ENCODE measurements at regions not wholly inside any gene's neighbourhood (a gene's known extent, or its start where the extent isn't known, plus 50 kb on each side); places are given as distances from the start of the nearest gene placed in this dataset.
"Not testable (repeated sequence)": the region's sequence is repeated elsewhere in the genome, so short reads cannot be mapped to it uniquely, and the experiment has no call there.

DNA sequence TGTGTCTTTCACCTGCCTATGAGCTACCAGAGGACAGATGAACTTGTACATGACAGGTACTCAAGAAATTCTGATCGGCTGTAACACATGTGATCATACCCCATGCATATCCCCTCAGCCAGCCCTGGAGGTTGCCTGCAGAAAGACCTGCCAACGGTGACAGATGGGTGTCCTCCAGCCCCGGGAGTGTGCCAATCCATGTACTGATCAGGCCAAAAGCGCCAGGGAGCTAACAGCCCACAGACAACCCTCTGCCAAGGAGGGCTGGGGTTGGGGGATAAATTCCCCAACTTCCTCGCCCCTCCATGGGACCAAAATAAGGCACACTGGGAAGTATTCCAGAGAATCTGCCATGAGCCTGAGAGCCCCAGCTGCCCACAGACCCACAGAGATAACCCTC is 189.4 kb downstream of the CCT6B start:
- DNase-seq, result no peak

DNA sequence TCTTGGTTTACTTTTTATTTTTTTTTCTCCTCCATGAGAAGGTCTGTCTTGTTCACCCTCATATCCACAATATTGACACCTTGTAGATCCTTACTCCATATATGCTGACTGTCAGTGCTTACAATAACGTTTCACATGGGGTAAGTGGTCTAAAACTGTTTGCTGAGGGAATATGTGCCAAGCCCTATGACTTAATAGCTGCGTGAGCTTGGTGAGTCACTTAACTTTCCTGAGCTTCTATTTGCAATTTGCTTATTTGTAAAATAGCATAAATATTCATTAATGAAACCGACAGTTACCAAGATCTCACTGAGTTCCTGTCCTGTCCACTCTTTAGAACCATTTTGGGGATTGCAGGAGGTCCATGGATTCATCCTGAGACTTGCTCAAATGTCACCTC is 190.7 kb downstream of the CCT6B start:
- no peak for DNase-seq

DNA sequence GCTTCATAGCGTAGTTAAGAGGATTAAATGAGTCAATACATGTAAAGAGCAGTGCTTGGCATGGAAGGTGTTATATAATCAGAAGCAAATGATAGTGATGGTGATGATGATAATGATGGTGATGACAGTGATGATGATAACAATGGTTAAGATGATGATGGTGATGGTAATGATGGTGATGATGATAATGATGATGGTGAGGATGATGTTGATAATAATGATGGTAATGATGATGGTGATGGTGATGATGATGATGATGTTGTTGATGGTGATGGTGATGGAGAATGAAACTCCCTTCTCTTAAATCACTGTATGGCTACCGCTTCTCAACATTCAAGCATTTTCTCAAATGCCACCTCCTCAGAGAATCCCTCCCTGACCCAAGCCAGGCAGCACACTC is 190.5 kb downstream of the TMEM132E start:
- no peak for DNase-seq

DNA sequence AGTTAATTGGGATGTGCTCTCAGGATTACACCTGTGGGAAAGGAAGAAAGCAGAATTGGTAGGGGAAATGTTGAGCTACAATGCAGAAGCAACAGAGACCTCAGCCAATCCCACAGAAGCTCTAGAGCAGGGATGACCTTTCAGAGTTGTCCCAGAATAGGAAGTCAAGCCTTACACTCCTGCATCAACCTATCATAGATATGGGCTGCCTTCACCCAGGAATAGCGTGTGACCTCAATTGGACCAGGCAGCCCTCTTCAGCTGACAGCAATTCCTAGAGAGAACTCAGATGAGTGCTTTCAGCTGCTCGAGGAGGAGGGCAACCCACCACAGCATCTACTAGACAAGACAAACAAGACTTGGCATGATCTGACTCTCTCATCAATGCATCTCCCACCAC is 189.7 kb downstream of the TMEM132E start:
- DNase-seq, result no peak

DNA sequence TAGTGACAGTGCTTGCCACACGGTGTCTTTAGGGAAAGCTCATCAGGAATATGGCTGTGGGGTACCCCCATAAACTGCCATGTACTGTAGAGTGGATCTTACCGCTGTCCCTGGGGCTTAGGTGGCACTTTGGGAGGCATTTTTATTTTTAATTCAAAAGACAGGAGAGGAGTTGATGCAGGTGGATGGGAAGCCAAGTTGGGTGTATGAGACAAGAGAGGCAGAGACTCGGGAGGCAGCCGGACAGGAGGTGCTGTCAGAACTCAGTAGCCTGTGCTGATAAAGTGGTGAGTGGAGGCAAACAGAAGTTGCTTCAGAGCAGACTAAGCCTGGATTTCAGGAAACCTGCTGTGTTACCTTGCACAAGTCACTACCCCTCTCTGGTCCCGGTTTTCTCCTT is 185.9 kb downstream of the TMEM132E start:
- no peak for DNase-seq

DNA sequence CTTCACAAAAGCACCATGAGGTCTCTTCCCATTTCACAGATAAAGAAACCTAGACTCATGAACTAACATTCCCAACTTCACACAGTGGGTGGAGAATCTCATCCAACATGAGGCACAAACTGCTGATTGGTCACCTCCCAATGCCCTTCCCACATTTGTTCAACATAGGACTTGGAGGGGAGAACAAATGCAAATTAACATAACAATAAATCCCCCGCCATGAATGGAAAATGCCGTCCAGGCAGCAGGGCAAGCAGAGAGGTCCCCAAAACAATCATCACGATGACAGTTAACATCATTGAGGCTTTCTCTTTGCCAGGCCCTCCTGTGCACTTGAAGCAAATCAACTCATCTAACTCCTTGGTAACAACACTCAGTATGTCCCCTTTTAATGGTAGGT is 185.3 kb downstream of the TMEM132E start:
- no peak for DNase-seq

DNA sequence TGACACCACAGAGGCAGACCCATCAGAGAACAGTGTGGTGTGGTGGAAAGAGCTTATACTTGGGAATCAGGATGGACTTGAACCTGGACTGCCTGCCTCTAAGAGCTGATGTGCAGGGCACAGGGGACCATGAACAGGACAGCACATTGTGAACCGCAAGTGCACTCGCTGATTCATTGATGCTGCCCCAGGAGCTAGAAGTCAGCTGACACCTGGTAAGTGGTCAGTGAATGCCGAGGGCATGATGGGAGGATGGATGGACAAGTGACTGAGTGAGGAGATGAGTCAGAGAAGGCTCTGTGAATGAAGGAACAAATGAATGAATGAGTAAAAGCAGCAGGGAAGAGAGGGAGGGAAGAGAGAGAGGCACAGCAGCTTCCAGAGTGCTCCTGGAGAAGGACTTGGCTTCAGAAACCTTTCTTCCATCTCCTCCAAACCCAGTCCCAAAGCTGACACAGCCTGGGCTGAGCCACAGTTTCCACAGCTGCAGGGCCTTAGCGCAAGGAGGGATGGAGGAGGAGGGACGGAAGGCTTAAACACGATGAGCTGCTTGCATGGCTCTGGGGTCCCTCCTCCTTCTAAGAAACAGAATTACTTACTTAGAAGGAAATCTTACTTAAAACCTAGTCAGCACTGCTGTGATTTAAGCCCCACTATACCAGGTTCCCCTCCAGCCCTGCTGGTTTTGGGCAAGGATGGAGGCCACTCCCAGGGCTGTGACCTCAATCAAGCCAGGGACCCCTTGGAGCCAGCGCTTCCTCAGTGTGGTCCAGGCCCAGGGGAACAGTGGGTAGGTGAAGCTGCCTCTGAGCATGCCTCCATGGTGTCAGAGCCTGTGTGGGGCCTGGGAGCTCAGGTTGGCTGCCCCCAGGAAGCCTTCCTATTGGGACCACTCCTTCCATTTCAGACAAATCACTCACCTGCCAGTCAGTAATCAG is 184.6 kb downstream of the TMEM132E start:
- DNase-seq, result no peak

DNA sequence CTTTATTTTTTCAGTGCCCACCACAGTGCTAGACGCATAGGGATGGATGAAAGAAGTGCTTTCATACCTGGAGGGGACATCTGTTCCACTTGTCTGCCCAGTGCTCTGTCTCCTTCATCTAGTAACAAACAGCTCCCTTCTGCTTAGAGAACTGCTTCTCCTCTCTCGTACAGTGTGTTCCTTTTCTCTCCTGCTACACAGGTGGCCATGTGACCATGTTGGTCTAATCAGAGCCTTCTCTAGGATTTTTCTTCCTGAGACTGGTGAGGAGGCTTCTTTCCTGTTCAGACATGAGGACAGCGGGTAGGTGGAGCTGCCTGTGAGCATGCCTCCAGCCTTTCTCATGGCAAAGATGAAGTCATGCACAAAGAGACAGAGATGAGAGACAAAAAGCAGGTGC is 182.7 kb downstream of the TMEM132E start:
- DNase-seq, result no peak

DNA sequence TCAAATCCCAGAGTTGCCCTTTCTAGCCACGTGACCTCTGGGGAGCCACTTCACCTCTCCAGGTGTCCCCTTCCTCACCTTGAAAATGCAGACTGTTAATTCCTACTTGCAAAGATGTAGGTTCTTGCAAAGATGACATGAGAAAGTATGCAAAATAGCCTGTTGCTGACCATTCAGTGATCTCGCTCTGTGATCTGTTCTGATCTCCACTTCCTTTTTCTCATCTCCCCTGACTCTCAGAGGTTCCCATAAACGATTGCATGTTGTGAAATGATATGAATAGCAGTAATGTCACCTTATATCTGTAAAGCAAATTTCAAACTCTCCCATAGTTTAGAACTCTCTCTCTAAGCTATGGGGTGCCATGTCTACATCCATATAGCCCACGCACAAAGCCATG is 182.3 kb downstream of the TMEM132E start:
- no peak for DNase-seq

DNA sequence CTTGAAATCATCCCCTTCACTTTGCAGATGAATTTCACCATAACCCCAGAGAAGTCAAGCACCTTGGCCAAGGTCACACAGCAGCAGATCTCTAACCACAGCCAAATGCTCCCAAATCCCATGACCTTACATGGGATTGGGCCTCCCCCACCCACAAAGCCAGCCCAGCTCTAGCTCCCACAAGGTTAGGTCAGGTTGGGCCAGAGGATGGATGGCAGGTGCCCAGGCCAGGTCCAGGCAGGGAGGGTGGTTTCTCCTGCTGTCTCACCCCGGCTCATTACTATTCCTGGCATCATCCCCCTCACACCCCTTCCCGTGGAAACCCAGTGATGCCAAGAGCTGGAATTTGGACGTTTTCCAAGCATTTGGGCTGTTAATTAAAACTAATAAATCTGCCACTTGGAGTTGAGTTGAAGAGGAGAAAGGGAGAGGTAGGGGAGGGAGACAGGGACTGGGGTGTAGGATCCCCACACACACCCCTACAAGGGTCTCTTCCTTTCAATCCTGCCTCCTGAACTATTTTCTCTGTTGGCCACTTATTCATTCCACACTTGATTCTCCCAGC is 181.6 kb downstream of the TMEM132E start:
- DNase-seq, result no peak

DNA sequence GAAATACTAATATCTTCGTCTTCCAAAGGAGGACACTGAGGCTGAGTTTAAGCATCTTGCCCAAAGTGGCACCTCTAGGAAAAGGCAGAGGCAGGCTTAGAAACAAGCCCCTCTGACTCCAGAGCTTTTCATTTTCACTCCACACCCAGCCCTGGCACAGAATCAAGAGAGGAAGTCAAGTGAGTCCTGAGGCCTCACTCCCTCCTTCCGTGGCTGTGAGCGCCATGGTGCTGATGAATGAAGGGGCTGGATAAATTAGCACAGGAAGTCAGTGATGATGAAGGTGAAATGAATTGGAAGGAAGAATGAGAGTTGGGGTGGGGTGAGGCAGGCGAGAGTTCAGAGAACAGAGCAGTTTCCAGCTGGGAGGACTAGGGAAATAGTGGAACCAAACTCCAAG is 179.3 kb downstream of the TMEM132E start:
- DNase-seq, result no peak

DNA sequence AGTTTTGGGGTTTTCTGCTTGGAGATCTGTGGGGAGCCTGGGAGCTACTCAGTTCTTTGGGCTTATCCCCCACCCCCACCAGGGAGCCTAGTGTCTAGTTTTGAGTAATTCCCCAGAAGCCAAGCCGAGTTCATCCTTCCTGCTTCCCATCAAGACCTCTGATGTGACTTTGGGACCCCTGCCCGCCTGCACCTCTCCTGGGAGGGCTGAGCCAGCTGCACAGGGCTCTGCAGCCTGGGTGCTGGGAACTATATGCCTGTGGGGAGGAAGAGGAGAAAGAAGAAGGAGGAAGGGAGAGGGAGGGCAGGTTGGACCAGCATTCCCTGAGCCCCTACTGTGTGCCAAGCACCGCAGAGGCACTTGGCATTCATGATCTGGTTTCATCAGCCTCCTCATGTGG is 178.9 kb downstream of the TMEM132E start:
- DNase-seq, result no peak

DNA sequence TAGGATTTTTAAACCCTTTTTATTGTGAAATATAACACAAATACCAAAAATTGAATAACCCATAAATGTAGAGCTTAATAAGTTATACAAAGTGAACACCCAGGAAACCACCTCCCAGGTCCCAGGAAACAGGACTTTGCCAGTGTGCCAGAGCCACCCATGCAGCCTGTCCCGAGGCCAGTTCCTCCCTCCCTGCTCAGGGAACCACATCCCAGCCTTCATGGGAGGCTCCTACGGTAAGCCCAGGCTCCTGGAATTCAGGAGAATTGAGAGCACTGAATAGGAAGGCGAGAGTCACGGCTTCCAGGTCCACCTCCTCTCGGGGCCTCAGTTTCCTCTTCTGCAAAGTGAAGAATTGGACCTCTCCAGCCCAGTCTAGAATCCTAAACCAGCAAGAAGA is 178.2 kb downstream of the TMEM132E start:
- DNase-seq, result no peak

DNA sequence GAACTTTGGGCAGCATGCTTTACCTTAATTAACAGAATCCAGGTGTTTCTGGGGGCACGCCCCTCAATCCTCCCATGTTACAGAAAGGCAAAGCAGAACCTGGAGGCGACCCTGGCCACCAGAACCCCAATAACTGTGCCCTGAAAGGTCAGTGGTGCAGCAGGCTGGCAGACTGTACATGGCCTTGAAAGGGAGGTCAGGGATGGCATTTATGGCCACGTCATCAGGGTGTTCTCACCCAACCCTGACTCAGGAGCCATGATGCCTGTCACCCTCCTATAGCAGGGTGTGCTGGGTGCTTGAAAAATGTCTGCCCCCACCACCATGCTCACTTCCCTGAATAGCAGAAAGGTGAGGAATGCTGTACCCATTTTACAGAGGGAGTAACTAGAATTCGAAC is 177.7 kb downstream of the TMEM132E start:
- DNase-seq, result no peak

DNA sequence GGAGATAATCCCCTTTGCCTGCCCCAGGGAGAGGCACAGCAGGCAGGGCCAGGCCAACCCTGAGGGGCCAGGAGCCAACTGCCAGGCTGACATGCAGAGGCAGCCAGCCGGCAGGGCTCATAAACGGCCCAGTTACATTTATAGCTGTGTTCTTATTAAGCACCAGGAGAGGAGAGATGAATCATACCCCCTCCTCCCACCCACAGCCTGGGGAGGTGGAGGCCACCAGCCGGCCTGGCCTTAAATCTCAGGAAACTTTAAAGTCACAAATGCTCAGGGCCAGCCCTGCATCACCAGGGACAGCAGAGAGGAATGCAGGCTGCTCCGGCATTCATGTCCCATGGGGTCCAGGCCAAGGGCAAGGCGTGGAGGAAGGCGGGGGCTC is 177.2 kb downstream of the TMEM132E start:
- no peak for DNase-seq

DNA sequence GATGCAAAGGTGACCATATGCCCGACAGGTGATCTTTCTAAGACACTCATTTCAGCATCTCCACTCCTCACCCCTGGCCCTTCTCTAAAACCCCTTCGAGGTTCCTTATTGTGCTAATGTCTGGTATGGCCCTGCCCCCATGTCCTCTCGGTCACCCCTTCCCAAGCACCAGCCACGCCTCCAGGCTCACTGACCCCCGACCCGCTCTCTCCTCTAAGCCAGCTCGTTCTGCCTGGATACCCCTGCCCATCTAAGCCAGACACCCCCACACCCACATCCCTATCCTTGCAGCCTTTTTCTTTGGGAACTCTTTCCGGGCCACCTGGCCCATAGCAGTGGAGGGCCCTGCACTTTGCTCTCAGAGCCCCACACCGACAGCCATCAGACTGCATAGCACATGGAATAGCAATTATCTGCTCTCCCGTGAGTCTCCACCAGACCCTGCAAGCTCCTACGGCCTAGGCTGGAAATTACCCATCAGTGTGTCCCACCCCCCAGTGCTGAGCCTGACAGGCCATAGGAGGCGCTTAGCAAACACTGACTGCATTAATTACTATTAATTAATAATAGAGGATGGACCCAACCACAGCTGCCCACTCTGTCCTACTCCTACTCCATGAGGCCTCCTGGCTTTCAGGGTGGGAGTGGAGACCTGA is 176.7 kb downstream of the TMEM132E start:
- DNase-seq, result no peak

DNA sequence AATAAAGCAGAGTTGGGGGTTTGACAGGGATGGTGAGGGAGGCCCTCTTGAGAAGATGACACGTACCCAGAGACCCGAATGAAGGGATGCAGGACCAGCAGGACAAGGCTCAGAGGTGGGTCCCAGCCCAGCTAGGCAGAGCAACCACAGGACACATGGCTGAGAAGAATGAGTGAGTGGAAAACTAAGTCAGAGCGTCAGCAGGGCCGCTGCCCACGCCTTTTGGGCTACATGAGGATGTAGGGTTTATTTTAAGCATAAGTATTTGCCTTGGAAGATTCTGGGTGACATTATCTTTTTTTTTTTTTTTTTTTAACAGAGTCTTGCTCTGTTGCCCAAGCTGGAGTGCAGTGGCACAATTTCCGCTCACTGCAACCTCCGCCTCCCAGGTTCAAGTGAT is 176.0 kb downstream of the TMEM132E start:
- DNase-seq, result no peak

DNA sequence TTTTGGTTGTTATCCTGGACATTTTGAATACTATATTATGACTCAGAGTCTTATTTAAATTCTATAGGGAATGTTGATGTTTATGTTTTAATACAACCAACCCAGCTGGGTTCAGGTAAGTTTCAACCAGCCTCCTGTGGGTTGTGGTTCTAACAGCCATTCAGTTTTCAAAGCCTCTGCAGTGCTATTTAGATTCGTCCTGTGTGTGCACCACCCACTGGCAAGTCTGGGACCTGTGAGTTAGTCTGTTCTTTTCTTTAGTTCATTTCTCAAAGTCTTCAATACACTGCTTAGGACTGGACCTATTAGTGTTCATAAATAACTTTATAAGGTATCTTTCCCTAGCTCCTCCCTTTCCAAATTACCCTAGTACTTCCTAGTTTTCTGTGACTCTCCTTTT is 170.6 kb downstream of the TMEM132E start:
- DNase-seq, result no peak

DNA sequence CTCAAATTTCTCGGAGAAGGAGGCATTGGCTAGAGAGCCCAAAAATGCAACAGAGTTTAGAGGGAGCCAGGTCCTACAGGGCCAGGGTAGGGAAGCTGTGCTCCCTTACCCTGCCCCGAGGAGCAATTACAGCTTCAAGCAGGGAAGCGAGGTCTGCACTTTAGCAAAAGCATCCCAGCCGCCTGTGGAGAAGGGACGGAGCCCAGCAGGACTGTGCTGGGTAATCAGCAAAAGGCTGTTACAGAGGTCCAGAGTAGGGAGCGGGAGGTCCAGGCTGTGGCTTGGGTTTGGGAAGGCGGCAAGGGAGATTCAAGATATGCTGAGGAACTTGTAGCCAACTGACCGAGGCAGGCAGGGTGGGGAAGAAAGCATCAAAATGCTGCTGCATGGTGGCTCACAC is 162.6 kb downstream of the TMEM132E start:
- DNase-seq, result no peak

DNA sequence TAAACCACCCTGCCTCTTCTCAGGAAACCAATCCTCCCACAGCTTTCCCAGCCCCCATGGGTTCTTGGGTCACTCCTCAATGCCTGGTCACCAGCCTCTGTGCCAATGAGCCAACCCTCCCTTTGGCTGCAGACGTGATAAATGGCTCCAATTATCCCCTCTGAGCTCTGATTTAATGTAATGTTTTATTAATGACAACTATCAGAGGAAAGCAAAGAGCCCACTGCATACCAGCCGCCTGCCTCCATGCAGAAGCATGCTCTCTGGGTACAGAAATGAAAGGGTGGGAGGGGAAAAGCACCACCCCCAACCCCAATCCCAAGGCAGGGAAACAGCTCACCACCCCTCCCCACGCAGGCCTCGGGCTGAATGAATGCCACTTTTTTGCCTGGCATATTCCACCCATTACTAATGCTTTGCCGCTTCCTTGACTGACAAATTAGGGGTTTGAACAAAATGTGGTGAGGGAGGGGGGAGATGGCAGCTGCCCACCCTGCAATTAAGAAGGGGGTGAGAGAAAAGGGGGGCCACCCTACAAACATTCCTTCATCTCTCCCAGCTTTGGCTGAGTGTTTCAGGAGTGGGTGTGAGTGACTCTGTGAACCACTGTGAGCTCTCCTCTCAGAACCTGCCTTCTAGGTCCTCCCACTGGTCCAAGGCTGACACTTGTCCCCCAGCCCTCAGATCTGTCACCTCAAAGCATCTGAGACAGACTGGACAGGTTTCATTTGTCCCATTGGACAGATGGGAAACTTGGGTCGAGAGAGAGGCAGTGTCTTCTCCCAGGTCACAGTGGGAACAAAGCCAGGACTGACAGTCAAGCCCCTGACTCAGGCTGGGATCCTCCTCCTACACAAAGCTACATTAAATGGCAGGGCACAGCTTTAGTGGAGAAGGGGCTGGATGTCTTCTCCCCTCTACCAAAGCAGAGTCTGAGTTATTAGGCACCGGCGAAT is 161.5 kb downstream of the TMEM132E start:
- DNase-seq, result no peak

DNA sequence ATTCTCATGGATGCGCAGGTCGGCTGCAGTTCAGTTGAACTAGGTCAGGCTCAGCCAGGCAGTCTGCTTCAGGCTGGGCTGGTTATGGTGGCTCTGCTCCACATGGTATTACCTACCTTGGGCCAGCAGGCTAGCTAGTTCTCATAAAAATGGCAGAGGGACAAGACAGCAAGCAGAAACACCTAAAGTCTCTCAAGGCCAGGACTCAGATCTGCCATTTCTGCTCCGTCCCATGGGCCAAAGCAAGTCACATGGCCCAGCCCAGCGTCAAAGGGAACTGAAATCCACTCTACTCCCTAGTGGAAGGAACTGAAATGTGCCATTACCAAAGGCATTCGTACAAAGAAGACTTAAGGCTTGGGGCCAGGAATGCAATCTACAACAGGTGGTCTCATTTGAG is 160.0 kb downstream of the TMEM132E start:
- no peak for DNase-seq

DNA sequence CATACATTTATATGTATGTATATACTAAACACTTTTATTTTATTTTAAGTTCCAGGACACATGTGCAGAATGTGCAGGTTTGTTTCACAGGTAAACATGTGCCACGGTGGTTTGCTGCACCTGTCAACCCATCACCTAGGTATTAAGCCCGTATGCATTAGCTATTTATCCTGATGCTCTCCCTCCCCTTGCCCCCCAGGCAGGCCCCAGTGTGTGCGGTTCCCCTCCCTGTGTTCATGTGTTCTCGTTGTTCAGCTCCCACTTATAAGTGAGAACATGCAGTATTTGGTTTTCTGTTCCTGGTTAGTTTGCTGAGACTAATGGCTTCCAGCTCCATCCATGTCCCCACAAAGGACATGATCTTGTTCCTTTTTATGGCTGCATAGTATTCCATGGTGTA is 158.3 kb downstream of the TMEM132E start:
- DNase-seq, result not testable (repeated sequence)

DNA sequence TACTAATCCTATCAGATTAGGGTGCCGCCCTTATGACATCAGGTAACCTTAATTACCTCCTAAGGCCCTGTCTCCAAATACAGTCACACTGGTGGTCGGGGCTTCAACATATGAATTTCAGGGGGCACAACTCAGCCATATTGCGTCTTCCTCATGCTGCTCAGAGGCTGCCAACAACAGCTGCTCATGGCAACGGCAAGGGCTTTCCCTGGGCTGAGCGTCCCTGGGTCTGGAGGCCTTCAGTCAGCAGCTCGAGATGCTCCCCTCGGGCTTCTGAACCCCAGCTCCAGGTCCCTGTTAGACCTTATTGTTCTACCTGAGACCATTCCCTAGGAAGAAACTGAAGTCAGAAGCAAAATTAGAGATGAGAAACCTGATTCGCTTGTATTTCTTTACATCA is 157.2 kb downstream of the TMEM132E start:
- no peak for DNase-seq

All from NK-92 treated with Interleukin-12 subunit alpha and Interleukin-12 subunit beta, amount 100 ng/mL, for 24 hours (cell line).